Loucy (cell line): ENCODE measurements at regions not wholly inside any gene's neighbourhood (a gene's known extent, or its start where the extent isn't known, plus 50 kb on each side); places are given as distances from the start of the nearest gene placed in this dataset.

Experiments
- H2AFZ ChIP-seq: fragments of 200-600 bp; sonication (generic); 2 replicates; pipeline ENCODE4 v1.6.0; 2016; ENCODE audit warnings: antibody characterized with exemption, mild to moderate bottlenecking, low read length, moderate library complexity
- H3F3A ChIP-seq: fragments of 200-600 bp; 2 replicates; pipeline ENCODE4 v1.6.0; 2016; ENCODE audit warnings: antibody characterized with exemption, low read depth, mild to moderate bottlenecking
- H3K27me3 ChIP-seq: fragments of 200-600 bp; sonication (generic); 2 replicates; pipeline ENCODE4 v1.6.1; 2014; ENCODE audit warnings: low read length, mild to moderate bottlenecking; ENCODE audit not compliant: insufficient read depth, poor library complexity, severe bottlenecking
- H3K36me3 ChIP-seq: fragments of 200-600 bp; sonication (generic); 2 replicates; pipeline ENCODE4 v1.6.1; 2016; ENCODE audit warnings: low read length; ENCODE audit not compliant: insufficient read depth
- H3K4me1 ChIP-seq: fragments of 200-600 bp; sonication (generic); 2 replicates; pipeline ENCODE4 v1.5.1; 2014; ENCODE audit warnings: low read length, mild to moderate bottlenecking; ENCODE audit not compliant: insufficient read depth, poor library complexity, severe bottlenecking
- H3K4me2 ChIP-seq: fragments of 200-600 bp; sonication (generic); 2 replicates; pipeline ENCODE4 v1.6.0; 2014; ENCODE audit warnings: antibody characterized with exemption, low read length, low read depth, mild to moderate bottlenecking; ENCODE audit not compliant: poor library complexity, severe bottlenecking
- H3K4me3 ChIP-seq: fragments of 200-600 bp; sonication (generic); 2 replicates; pipeline ENCODE4 v1.5.1; 2014; ENCODE audit warnings: low read length, mild to moderate bottlenecking, mixed read lengths; ENCODE audit not compliant: poor library complexity, severe bottlenecking
- H3K79me2 ChIP-seq: fragments of 200-600 bp; sonication (generic); 2 replicates; pipeline ENCODE4 v1.6.1; 2014; ENCODE audit warnings: low read length; ENCODE audit not compliant: insufficient read depth
- H3K9ac ChIP-seq: fragments of 200-600 bp; sonication (generic); 2 replicates; pipeline ENCODE4 v1.6.0; 2014; ENCODE audit warnings: mild to moderate bottlenecking, low read depth, low read length, moderate library complexity; ENCODE audit not compliant: poor library complexity, severe bottlenecking
- H3K9me2 ChIP-seq: fragments of 200-600 bp; sonication (generic); replicated peaks from 2 replicates; pipeline ENCODE4 v1.6.1; 2016; ENCODE audit warnings: low read depth, low read length, mixed read lengths
- H3K9me3 ChIP-seq: fragments of 200-600 bp; sonication (generic); 2 replicates; pipeline ENCODE4 v1.6.1; 2014; ENCODE audit warnings: mild to moderate bottlenecking, antibody characterized with exemption, low read length, low read depth; ENCODE audit not compliant: insufficient read depth
- H4K20me1 ChIP-seq: fragments of 200-600 bp; sonication (generic); 2 replicates; pipeline ENCODE4 v1.6.0; 2014; ENCODE audit warnings: antibody characterized with exemption, low read length, mild to moderate bottlenecking; ENCODE audit not compliant: insufficient read depth, poor library complexity, severe bottlenecking
- EZH2phosphoT487 ChIP-seq: fragments of 200-600 bp; IDR thresholded peaks from 2 replicates; pipeline ENCODE4 v1.6.1; 2018; ENCODE audit warnings: antibody characterized with exemption, mild to moderate bottlenecking, moderate library complexity, borderline replicate concordance
- TF ChIP-seq, protein P1 (sequence below): fragments of 200-600 bp; sonication (generic); conservative IDR thresholded peaks from 2 replicates; pipeline ENCODE4 v1.5.1; 2014; ENCODE audit warnings: mild to moderate bottlenecking, antibody characterized with exemption, low read length

DNA sequence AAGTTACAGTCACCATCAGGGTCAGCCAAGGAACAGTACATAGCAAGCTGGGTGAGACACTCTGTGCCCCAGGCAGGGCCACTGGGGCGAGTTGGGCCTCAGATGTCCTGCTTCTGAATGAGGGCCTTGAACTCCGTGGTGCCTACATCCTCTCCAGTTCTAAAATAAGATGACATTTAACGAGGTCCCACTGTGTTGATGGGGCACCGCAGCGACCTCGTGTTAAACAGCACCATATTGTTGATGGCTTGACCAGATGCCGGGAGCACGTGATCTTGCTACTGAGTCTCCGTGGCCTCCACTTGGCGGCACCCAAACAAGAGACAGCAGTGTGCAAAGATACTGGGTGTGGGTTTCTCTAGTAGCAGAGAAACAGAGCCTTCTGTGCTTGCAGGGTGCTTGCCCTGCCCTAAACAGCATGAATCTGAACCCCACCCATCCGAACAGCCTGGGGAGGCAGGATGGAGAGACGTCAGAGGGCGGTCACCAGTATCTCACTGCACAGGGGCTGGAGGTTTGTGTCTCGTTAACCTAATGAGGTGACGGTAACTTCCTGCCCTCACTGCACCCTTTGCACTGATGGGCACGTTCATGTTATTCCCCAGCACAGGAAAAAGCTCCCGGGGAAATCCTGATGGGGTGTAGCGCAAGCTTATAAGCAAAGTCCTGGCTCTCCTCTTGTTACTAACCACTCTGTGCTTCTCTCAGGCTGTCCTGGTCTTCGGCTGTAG lies 324.4 kb downstream of the AJAP1 start:
- H3K9me2 ChIP-seq, result no peaks in the 10 kb centered on the region
- no peaks in the 10 kb centered on the region for H3K36me3 ChIP-seq
- H3K4me2 ChIP-seq, result no peak overlapping the region
- H3F3A ChIP-seq, result no peaks in the 10 kb centered on the region
- no peaks in the 10 kb centered on the region for H4K20me1 ChIP-seq
- H3K4me1 ChIP-seq, result no peaks in the 10 kb centered on the region
- no peak overlapping the region for H3K4me3 ChIP-seq
- H3K9me3 ChIP-seq, result peaks cover 16% of the 10 kb centered on the region; the same call in 1 of the 2 replicates
- no peak overlapping the region for H3K9ac ChIP-seq
- no peaks in the 10 kb centered on the region for H3K79me2 ChIP-seq
- TF ChIP-seq, protein P1, sequence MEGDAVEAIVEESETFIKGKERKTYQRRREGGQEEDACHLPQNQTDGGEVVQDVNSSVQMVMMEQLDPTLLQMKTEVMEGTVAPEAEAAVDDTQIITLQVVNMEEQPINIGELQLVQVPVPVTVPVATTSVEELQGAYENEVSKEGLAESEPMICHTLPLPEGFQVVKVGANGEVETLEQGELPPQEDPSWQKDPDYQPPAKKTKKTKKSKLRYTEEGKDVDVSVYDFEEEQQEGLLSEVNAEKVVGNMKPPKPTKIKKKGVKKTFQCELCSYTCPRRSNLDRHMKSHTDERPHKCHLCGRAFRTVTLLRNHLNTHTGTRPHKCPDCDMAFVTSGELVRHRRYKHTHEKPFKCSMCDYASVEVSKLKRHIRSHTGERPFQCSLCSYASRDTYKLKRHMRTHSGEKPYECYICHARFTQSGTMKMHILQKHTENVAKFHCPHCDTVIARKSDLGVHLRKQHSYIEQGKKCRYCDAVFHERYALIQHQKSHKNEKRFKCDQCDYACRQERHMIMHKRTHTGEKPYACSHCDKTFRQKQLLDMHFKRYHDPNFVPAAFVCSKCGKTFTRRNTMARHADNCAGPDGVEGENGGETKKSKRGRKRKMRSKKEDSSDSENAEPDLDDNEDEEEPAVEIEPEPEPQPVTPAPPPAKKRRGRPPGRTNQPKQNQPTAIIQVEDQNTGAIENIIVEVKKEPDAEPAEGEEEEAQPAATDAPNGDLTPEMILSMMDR, result no peak
- no peak for TF ChIP-seq EZH2phosphoT487
- no peak overlapping the region for H2AFZ ChIP-seq
- no peaks in the 10 kb centered on the region for H3K27me3 ChIP-seq

DNA sequence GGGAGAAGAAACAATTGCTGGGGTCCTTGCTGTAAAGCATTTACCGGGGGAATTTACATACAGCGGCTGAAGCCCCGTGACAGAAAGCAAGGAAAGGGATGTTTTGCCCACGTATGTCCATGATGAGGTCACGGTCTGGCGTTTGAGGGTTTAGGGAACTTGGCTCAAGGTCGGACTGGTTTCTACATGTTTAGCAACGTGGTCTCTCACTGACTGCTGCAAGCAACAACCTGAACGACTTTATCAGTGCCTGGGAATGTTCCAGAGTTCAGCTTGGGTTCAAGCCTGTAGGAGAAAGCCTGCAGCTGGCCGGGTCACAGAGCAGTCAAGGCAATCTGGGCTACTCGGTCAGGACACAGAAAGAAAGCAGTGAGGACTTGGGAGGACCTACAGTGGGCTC lies 323.3 kb downstream of the AJAP1 start:
- TF ChIP-seq EZH2phosphoT487, result no peak
- TF ChIP-seq, protein P1, result no peak
- Histone ChIP-seq H3K4me2 (no peak overlapping the region), H3K9me3 (peaks cover 16% of the 10 kb centered on the region; the same call in 1 of the 2 replicates), H3K4me3 (no peak overlapping the region), H3K36me3 (no peaks in the 10 kb centered on the region), H3K27me3 (no peaks in the 10 kb centered on the region), H3F3A (no peaks in the 10 kb centered on the region), H3K9ac (no peak overlapping the region), H3K4me1 (no peaks in the 10 kb centered on the region), H3K9me2 (no peaks in the 10 kb centered on the region), H3K79me2 (no peaks in the 10 kb centered on the region), H2AFZ (no peak overlapping the region), H4K20me1 (no peaks in the 10 kb centered on the region)

DNA sequence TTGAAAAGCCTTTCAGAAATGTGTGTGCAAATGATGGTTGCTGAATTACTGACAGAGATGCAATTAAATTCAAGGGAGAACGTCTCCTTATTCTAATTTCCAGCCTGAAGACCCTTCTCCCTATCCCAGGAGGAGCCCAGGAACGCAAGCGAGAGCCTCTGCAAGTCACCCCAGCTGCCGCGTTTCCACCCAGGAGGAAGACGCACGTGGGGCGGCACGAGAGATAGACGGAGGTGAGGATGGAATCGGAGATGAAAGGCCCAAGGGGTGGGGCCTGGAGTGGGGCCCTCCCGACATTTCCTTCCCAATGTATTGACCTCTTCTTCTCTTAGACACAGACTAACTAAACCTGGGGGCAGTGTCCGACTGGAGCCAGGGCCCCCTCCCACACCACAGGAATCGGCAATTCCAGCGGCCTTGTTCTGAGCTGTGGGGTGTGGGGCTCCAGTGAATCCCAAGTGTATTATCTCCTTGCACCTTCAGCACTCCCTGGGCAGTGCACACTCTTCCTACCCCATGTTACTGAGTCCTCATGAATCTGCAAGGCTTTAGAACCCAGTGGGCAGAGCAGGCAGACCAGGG lies 322.5 kb downstream of the AJAP1 start:
- H3K4me1 ChIP-seq, result no peaks in the 10 kb centered on the region
- peaks cover 13% of the 10 kb centered on the region; the same call in 1 of the 2 replicates for H3K9me3 ChIP-seq
- no peaks in the 10 kb centered on the region for H3K79me2 ChIP-seq
- H3K9me2 ChIP-seq, result no peaks in the 10 kb centered on the region
- no peak overlapping the region for H3K4me2 ChIP-seq
- no peak overlapping the region for H3K4me3 ChIP-seq
- no peak overlapping the region for H2AFZ ChIP-seq
- H3K27me3 ChIP-seq, result no peaks in the 10 kb centered on the region
- no peaks in the 10 kb centered on the region for H3K36me3 ChIP-seq
- TF ChIP-seq, protein P1, result no peak
- TF ChIP-seq EZH2phosphoT487, result no peak
- H3K9ac ChIP-seq, result no peak overlapping the region
- H3F3A ChIP-seq, result no peaks in the 10 kb centered on the region
- H4K20me1 ChIP-seq, result no peaks in the 10 kb centered on the region
